OCI-LY1 (cell line): ENCODE measurements at regions not wholly inside any gene's neighbourhood (a gene's known extent, or its start where the extent isn't known, plus 50 kb on each side); places are given as distances from the start of the nearest gene placed in this dataset.

Experiments used
- H2AFZ ChIP-seq: fragments of 200-600 bp; sonication (generic), shearing (Covaris generic); 2 replicates; pipeline ENCODE4 v1.6.0; 2014; ENCODE audit warnings: antibody characterized with exemption, mild to moderate bottlenecking, low read length
- H3F3A ChIP-seq: fragments of 200-600 bp; sonication (generic), shearing (Covaris generic); 2 replicates; pipeline ENCODE4 v1.6.0; 2014; ENCODE audit warnings: mild to moderate bottlenecking, antibody characterized with exemption, low read length, moderate library complexity; ENCODE audit not compliant: insufficient read depth
- H3K27ac ChIP-seq: fragments of 200-600 bp; sonication (generic); 2 replicates; pipeline ENCODE4 v1.5.1; 2014; ENCODE audit warnings: low read length, mixed run types, mild to moderate bottlenecking, low read depth; ENCODE audit not compliant: poor library complexity, severe bottlenecking
- H3K27me3 ChIP-seq: fragments of 200-600 bp; sonication (generic); 2 replicates; pipeline ENCODE4 v1.6.0; 2014; ENCODE audit warnings: antibody characterized with exemption, mild to moderate bottlenecking, low read length, moderate library complexity; ENCODE audit not compliant: insufficient read depth
- H3K36me3 ChIP-seq: fragments of 200-600 bp; sonication (generic); 2 replicates; pipeline ENCODE4 v1.6.1; 2014; ENCODE audit warnings: mild to moderate bottlenecking, antibody characterized with exemption, low read length, moderate library complexity, mixed read lengths; ENCODE audit not compliant: insufficient read depth
- H3K4me1 ChIP-seq: fragments of 200-600 bp; sonication (generic); 2 replicates; pipeline ENCODE4 v1.5.1; 2014; ENCODE audit warnings: mild to moderate bottlenecking, low read length, moderate library complexity; ENCODE audit not compliant: insufficient read depth, severe bottlenecking
- H3K4me2 ChIP-seq: fragments of 200-600 bp; sonication (generic), shearing (Covaris generic); 2 replicates; pipeline ENCODE4 v1.6.1; 2014; ENCODE audit warnings: low read length
- H3K4me3 ChIP-seq: fragments of 200-600 bp; sonication (generic); 2 replicates; pipeline ENCODE4 v1.5.1; 2014; ENCODE audit warnings: low read length, low read depth, mild to moderate bottlenecking, mixed read lengths; ENCODE audit not compliant: poor library complexity, severe bottlenecking
- H3K79me2 ChIP-seq: fragments of 200-600 bp; shearing (Covaris generic); 2 replicates; pipeline ENCODE4 v1.6.1; 2016; ENCODE audit warnings: mixed run types, low read length, mixed read lengths; ENCODE audit not compliant: insufficient read depth
- H3K9ac ChIP-seq: fragments of 200-600 bp; sonication (generic), shearing (Covaris generic); 2 replicates; pipeline ENCODE4 v1.6.1; 2014; ENCODE audit warnings: mild to moderate bottlenecking, low read length, mixed read lengths
- H3K9me2 ChIP-seq: fragments of 200-600 bp; sonication (generic), shearing (Covaris generic); 2 replicates; pipeline ENCODE4 v1.6.1; 2014; ENCODE audit warnings: low read depth, mild to moderate bottlenecking, low read length, mixed read lengths
- H3K9me3 ChIP-seq: fragments of 200-600 bp; shearing (Covaris generic); 2 replicates; pipeline ENCODE4 v1.6.1; 2014; ENCODE audit warnings: low read length, mixed read lengths
- H4K20me1 ChIP-seq: fragments of 200-600 bp; sonication (generic), shearing (Covaris generic); 2 replicates; pipeline ENCODE4 v1.6.0; 2016; ENCODE audit warnings: mild to moderate bottlenecking, low read length; ENCODE audit not compliant: insufficient read depth
- CTCF ChIP-seq: fragments of 200-600 bp; sonication (generic), shearing (Covaris generic); IDR thresholded peaks from 2 replicates; pipeline ENCODE4 v1.5.1; 2017; ENCODE audit warnings: mild to moderate bottlenecking, antibody characterized with exemption, low read length, moderate library complexity, mixed read lengths
- EZH2 ChIP-seq: fragments of 200-600 bp; sonication (generic), shearing (Covaris generic); IDR thresholded peaks from 2 replicates; pipeline ENCODE4 v1.8.0; 2017; ENCODE audit warnings: borderline replicate concordance, mixed run types, mild to moderate bottlenecking, antibody characterized with exemption, low read length, moderate library complexity, mixed read lengths

GRCh38 chr5:18078157-18078556 lies 443.9 kb downstream of the TAF11L14 start:
- TF ChIP-seq EZH2 (no peak), CTCF (no peak)
- no peaks in the 10 kb centered on the region for H3K79me2 ChIP-seq
- H3F3A ChIP-seq = no peaks in the 10 kb centered on the region
- no peak overlapping the region for H3K27ac ChIP-seq
- H2AFZ ChIP-seq = no peak overlapping the region
- H3K4me1 ChIP-seq = no peaks in the 10 kb centered on the region
- no peaks in the 10 kb centered on the region for H4K20me1 ChIP-seq
- H3K27me3 ChIP-seq = no peaks in the 10 kb centered on the region
- no peaks in the 10 kb centered on the region for H3K36me3 ChIP-seq
- no peaks in the 10 kb centered on the region for H3K9me3 ChIP-seq
- no peaks in the 10 kb centered on the region for H3K9me2 ChIP-seq
- H3K4me2 ChIP-seq = no peak overlapping the region
- no peak overlapping the region for H3K4me3 ChIP-seq
- H3K9ac ChIP-seq = no peak overlapping the region

GRCh38 chr5:18079831-18080230 lies 445.6 kb downstream of the TAF11L14 start:
- no peaks in the 10 kb centered on the region for H3K9me3 ChIP-seq
- no peaks in the 10 kb centered on the region for H3K27me3 ChIP-seq
- no peak overlapping the region for H3K4me3 ChIP-seq
- no peaks in the 10 kb centered on the region for H3K4me1 ChIP-seq
- H3K79me2 ChIP-seq = no peaks in the 10 kb centered on the region
- no peak overlapping the region for H3K4me2 ChIP-seq
- TF ChIP-seq CTCF (no peak), EZH2 (no peak)
- no peak overlapping the region for H2AFZ ChIP-seq
- no peaks in the 10 kb centered on the region for H4K20me1 ChIP-seq
- H3F3A ChIP-seq = no peaks in the 10 kb centered on the region
- no peak overlapping the region for H3K27ac ChIP-seq
- no peak overlapping the region for H3K9ac ChIP-seq
- no peaks in the 10 kb centered on the region for H3K9me2 ChIP-seq
- H3K36me3 ChIP-seq = no peaks in the 10 kb centered on the region

- H3K27me3 ChIP-seq = no peaks in the 10 kb centered on the region
- H4K20me1 ChIP-seq = no peaks in the 10 kb centered on the region
- TF ChIP-seq CTCF = no peak
- no peak for TF ChIP-seq EZH2
- H3F3A ChIP-seq = no peaks in the 10 kb centered on the region
- no peak overlapping the region for H2AFZ ChIP-seq
- H3K9me3 ChIP-seq = no peaks in the 10 kb centered on the region
- no peak overlapping the region for H3K4me3 ChIP-seq
- no peaks in the 10 kb centered on the region for H3K36me3 ChIP-seq
- no peak overlapping the region for H3K27ac ChIP-seq
- no peaks in the 10 kb centered on the region for H3K9me2 ChIP-seq
- no peaks in the 10 kb centered on the region for H3K79me2 ChIP-seq
- H3K4me2 ChIP-seq = no peak overlapping the region
- no peak overlapping the region for H3K9ac ChIP-seq
- no peaks in the 10 kb centered on the region for H3K4me1 ChIP-seq
Measured at GRCh38 chr5:18088020-18088579, 453.8 kb downstream of the TAF11L14 start.
